Uterus (tissue), 3 donors: ENCODE measurements at regions not wholly inside any gene's neighbourhood (a gene's known extent, or its start where the extent isn't known, plus 50 kb on each side); places are given as distances from the start of the nearest gene placed in this dataset.

Source experiments
- DNase-seq, 2 donors: peaks; one replicate each; pipeline ENCODE4 v3.0.0-alpha.2; 2019 to 2020
- H3K27ac ChIP-seq, 2 donors: fragments of 200-600 bp; sonication (generic); 1 replicate in 1 of 2; 2 replicates in 1 of 2; pipeline ENCODE4 v1.5.1; 2016 to 2018
- H3K27me3 ChIP-seq, 2 donors: fragments of 200-600 bp; sonication (generic); one replicate each; pipeline ENCODE4 v1.5.1; 2018 to 2019; ENCODE audit warnings: control low read depth in 1 of 2
- H3K36me3 ChIP-seq, 2 donors: fragments of 200-600 bp; sonication (generic); one replicate each; pipeline ENCODE4 v1.5.1; 2019; ENCODE audit warnings: control low read depth in 1 of 2
- H3K4me1 ChIP-seq, 2 donors: fragments of 200-600 bp; sonication (generic); one replicate each; pipeline ENCODE4 v1.5.1; 2018 to 2019; ENCODE audit warnings: control low read depth in 1 of 2
- H3K4me3 ChIP-seq, 2 donors: fragments of 200-600 bp; sonication (generic); 1 replicate in 1 of 2; 2 replicates in 1 of 2; pipeline ENCODE4 v1.5.1; 2018 to 2019; ENCODE audit warnings: mild to moderate bottlenecking in 1 of 2
- H3K9me3 ChIP-seq, 2 donors: fragments of 200-600 bp; sonication (generic); one replicate each; pipeline ENCODE4 v1.5.1; 2019; ENCODE audit warnings: control low read depth in 1 of 2
- POLR2A ChIP-seq, 2 donors: fragments of 450-650 bp; IDR thresholded peaks; one replicate each; pipeline ENCODE4 v1.6.1; 2016; ENCODE audit warnings: antibody characterized with exemption in 2 of 2, mild to moderate bottlenecking in 1 of 2, moderate library complexity in 1 of 2
- intact Hi-C: fragments of 100-400 bp; cut with DNase I; formaldehyde crosslinking; loops from one replicate; pipeline ENCODE4 v1.15.1; 2023; ENCODE audit warnings: low total_unique reads
- TF ChIP-seq, protein P1 (sequence below), 4 experiments: fragments of 200-600 bp in 2 of 4; fragments of 450-650 bp in 2 of 4; sonication (generic) in 2 of 4; IDR thresholded peaks; one replicate each; pipeline ENCODE4 v1.5.1; 2016 to 2019; ENCODE audit warnings: antibody characterized with exemption in 4 of 4, mild to moderate bottlenecking in 2 of 4, moderate library complexity in 1 of 4
- donor health status: DM: yes; HTN: yes; CAD: no.

DNA sequence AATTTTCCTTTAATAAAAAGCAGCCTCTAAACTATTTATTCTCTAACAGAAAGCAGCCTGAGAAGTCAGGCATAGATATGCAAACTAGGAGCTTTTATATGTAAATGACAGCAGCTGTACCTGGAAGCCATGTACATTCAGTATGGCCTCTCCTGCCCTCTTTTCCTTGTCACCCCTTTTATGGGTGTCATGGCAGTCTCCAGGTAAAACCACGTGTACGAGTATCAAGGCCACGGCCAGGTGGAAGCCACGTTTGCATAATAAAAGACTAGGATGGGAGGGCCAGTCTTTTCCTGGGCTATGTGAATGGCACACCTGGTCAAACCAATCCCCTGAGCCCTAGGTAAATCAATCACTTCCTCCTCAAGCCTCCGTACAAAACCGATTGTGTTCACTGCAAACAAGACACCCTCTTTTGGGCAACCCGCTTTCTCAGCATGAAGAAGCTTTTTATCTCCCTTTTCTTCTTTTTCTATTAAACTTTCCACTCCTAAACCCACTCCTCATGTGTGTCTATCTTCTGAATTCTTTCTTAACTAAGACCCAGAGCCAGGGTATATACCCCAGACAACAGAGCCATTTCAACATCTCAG is 419.5 kb upstream of the CTNND2 start:
- H3K9me3 ChIP-seq: no peaks in the 10 kb centered on the region
- intact Hi-C loops: no loop called here
- H3K36me3 ChIP-seq: no peaks in the 10 kb centered on the region
- TF ChIP-seq, protein P1, sequence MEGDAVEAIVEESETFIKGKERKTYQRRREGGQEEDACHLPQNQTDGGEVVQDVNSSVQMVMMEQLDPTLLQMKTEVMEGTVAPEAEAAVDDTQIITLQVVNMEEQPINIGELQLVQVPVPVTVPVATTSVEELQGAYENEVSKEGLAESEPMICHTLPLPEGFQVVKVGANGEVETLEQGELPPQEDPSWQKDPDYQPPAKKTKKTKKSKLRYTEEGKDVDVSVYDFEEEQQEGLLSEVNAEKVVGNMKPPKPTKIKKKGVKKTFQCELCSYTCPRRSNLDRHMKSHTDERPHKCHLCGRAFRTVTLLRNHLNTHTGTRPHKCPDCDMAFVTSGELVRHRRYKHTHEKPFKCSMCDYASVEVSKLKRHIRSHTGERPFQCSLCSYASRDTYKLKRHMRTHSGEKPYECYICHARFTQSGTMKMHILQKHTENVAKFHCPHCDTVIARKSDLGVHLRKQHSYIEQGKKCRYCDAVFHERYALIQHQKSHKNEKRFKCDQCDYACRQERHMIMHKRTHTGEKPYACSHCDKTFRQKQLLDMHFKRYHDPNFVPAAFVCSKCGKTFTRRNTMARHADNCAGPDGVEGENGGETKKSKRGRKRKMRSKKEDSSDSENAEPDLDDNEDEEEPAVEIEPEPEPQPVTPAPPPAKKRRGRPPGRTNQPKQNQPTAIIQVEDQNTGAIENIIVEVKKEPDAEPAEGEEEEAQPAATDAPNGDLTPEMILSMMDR (IDR thresholded peaks at IDR 0.05): no peak
- no peak for TF ChIP-seq POLR2A (IDR thresholded peaks at IDR 0.05)
- H3K27ac ChIP-seq: no peak overlapping the region
- H3K4me1 ChIP-seq: no peaks in the 10 kb centered on the region
- H3K27me3 ChIP-seq: no peaks in the 10 kb centered on the region
- no peak for DNase-seq
- H3K4me3 ChIP-seq: no peak overlapping the region

DNA sequence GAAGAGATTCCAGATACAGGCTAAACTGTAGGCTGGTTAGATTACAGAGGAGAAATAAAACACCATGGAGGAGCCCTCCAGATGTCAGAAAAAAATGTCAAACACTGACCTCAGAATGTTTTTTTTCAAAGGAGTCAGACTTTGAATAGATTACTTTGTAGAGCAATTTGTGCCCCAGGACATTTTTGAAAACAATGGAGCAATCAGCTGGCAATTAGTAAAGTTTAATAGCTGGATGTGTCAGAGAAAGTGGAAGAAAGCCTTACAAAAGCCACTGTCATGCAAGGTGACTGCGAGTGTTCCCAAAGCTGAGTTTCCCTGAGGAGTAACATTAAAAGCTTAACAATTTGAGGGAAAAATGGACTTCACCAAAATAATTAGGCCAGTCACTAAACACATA is 417.8 kb upstream of the CTNND2 start:
- DNase-seq: no peak
- no peak for TF ChIP-seq POLR2A (IDR thresholded peaks at IDR 0.05)
- TF ChIP-seq, protein P1 (IDR thresholded peaks at IDR 0.05): no peak
- no peak overlapping the region for H3K27ac ChIP-seq
- no peak overlapping the region for H3K4me3 ChIP-seq
- no peaks in the 10 kb centered on the region for H3K27me3 ChIP-seq
- intact Hi-C loops: no loop called here
- H3K4me1 ChIP-seq: no peaks in the 10 kb centered on the region
- no peaks in the 10 kb centered on the region for H3K36me3 ChIP-seq
- H3K9me3 ChIP-seq: no peaks in the 10 kb centered on the region

DNA sequence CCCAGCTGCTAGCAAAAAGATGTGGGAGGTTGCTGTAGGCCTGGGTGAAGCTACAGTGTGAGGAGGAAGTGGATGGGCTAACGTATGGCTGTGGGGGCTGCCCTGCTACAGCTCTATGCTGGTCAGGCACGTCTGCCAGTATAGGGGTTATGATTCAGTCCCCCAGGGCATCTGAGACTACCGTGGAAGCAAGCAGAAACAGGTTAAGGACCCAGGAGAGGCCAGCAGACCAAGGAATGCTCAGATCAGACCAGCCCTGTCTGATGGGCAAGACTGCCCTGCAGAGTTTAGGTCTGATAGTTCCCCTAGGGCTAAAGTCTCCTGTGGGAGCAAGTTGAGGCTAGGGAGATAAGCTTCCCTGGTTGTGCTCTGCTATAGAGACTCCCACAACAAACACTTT is 416.1 kb upstream of the CTNND2 start:
- Histone ChIP-seq H3K36me3 (no peaks in the 10 kb centered on the region), H3K4me1 (no peaks in the 10 kb centered on the region), H3K4me3 (no peak overlapping the region), H3K27ac (no peak overlapping the region), H3K27me3 (no peaks in the 10 kb centered on the region), H3K9me3 (no peaks in the 10 kb centered on the region)
- TF ChIP-seq, protein P1 (IDR thresholded peaks at IDR 0.05): no peak
- TF ChIP-seq POLR2A (IDR thresholded peaks at IDR 0.05): no peak
- DNase-seq: no peak
- intact Hi-C loops: no loop called here

DNA sequence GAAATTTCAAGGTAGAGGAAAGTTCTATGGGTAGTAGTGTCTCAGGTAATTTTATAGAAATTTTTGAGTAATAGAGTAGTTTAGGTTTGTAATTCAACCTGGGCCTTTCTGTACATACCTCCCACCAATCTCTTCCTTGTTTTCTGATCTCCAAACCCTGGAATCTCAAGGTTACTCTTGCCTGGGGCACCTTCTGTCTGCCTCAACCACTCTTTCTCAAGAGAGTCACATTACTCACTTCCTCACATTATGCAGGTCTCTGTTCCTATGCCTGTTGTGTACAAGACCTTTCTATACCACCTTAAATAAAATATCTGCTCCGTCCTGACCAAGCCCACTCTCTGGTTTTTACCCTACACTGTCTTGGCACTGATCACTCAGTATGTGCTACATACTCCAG is 412.6 kb upstream of the CTNND2 start:
- no peak for DNase-seq
- Histone ChIP-seq H3K9me3 (no peaks in the 10 kb centered on the region), H3K36me3 (no peaks in the 10 kb centered on the region), H3K4me3 (no peak overlapping the region), H3K27ac (no peak overlapping the region), H3K4me1 (no peaks in the 10 kb centered on the region), H3K27me3 (no peaks in the 10 kb centered on the region)
- TF ChIP-seq, protein P1 (IDR thresholded peaks at IDR 0.05): no peak
- no peak for TF ChIP-seq POLR2A (IDR thresholded peaks at IDR 0.05)
- intact Hi-C loops: no loop called here

DNA sequence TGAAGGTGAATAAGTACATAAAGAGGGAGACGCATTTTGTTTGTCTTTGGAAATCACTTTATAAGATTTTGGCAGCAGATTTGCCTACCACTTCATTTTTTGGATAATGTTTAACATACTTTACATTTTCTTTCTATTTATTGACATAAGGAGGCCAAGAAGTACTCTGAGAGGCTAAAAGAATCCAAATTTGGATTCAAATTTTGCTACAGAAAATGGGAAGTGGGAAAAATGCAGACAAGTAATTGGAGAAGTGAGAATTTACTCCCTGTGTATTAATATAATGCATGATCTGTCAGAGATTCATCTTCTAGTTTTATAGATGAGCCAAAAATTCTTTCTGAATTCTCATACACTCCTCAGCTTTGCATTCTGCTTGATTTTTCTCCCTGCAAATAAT is 411.2 kb upstream of the CTNND2 start:
- Histone ChIP-seq H3K4me1 (no peaks in the 10 kb centered on the region), H3K36me3 (no peaks in the 10 kb centered on the region), H3K27ac (no peak overlapping the region), H3K27me3 (no peaks in the 10 kb centered on the region), H3K9me3 (no peaks in the 10 kb centered on the region), H3K4me3 (no peak overlapping the region)
- intact Hi-C loops: no loop called here
- TF ChIP-seq, protein P1 (IDR thresholded peaks at IDR 0.05): no peak
- no peak for TF ChIP-seq POLR2A (IDR thresholded peaks at IDR 0.05)
- no peak for DNase-seq
